GM18907 (cell line): ENCODE measurements at regions not wholly inside any gene's neighbourhood (a gene's known extent, or its start where the extent isn't known, plus 50 kb on each side); places are given as distances from the start of the nearest gene placed in this dataset.
A peak's percentile ranks its signal among the peaks of the same experiment; 100 is the strongest.

Experiments
- ATAC-seq: cut with Tn5 transposase; IDR thresholded peaks from one replicate; pipeline ENCODE4 v1.9.1; 2021; ENCODE audit warnings: mild to moderate bottlenecking, moderate library complexity; ENCODE audit not compliant: unreplicated experiment

- no peak for ATAC-seq
Observed at GRCh38 chrX:147827070-147827469, 84.6 kb upstream of the FMR1 start.

- no peak for ATAC-seq
Observed at GRCh38 chrX:147828719-147829118, 83.0 kb upstream of the FMR1 start.

GRCh38 chrX:147832707-147833348, 78.9 kb upstream of the FMR1 start:
- ATAC-seq: no peak

GRCh38 chrX:147838465-147839131, 73.1 kb upstream of the FMR1 start:
- no peak for ATAC-seq

- ATAC-seq: no peak
Observed at GRCh38 chrX:147846676-147847075, 65.0 kb upstream of the FMR1 start.

GRCh38 chrX:147847999-147848398, 63.7 kb upstream of the FMR1 start:
- ATAC-seq: no peak

GRCh38 chrX:147848543-147849443, 62.9 kb upstream of the FMR1 start:
- peak; percentile 58 for ATAC-seq

- peak; percentile 82 for ATAC-seq
Observed at GRCh38 chrX:147850875-147851274, 60.8 kb upstream of the FMR1 start.

- no peak for ATAC-seq
Observed at GRCh38 chrX:147853701-147854100, 58.0 kb upstream of the FMR1 start.

GRCh38 chrX:147859666-147860065, 52.1 kb upstream of the FMR1 start:
- ATAC-seq: no peak
